ENCODE measurements at regions not wholly inside any gene's neighbourhood (a gene's known extent, or its start where the extent isn't known, plus 50 kb on each side); places are given as distances from the start of the nearest gene placed in this dataset.

GRCh38 chr12:40172879-40173278 lies 51.9 kb upstream of the LRRK2 start:
- TF ChIP-seq FOSL2 (IDR thresholded peaks at IDR 0.05), result no peak
- TF ChIP-seq FOSL2 (CRISPR knock-in tag; IDR thresholded peaks at IDR 0.05), result no peak
- TF ChIP-seq RARB (CRISPR knock-in tag; IDR thresholded peaks at IDR 0.05), result no peak
- no peak for TF ChIP-seq GATA3 (IDR thresholded peaks at IDR 0.05; ENCODE audit: borderline replicate concordance)
- TF ChIP-seq BHLHE40 (IDR thresholded peaks at IDR 0.05; ENCODE audit: low read depth, low read length), result no peak
- no peak for TF ChIP-seq CTCF (IDR thresholded peaks at IDR 0.05)
- TF ChIP-seq, protein P1, sequence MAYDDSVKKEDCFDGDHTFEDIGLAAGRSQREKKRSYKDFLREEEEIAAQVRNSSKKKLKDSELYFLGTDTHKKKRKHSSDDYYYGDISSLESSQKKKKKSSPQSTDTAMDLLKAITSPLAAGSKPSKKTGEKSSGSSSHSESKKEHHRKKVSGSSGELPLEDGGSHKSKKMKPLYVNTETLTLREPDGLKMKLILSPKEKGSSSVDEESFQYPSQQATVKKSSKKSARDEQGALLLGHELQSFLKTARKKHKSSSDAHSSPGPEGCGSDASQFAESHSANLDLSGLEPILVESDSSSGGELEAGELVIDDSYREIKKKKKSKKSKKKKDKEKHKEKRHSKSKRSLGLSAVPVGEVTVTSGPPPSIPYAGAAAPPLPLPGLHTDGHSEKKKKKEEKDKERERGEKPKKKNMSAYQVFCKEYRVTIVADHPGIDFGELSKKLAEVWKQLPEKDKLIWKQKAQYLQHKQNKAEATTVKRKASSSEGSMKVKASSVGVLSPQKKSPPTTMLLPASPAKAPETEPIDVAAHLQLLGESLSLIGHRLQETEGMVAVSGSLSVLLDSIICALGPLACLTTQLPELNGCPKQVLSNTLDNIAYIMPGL (CRISPR knock-in tag; IDR thresholded peaks at IDR 0.05; ENCODE audit: borderline replicate concordance), result no peak
- TF ChIP-seq SMC3 (IDR thresholded peaks at IDR 0.05), result no peak
- no peak for TF ChIP-seq POLR2A (IDR thresholded peaks at IDR 0.05; ENCODE audit: low read length)
- no peak for TF ChIP-seq MAFK (IDR thresholded peaks at IDR 0.05; ENCODE audit: partially characterized antibody)
- TF ChIP-seq NR3C1 (IDR thresholded peaks at IDR 0.05), result no peak
- no peak for TF ChIP-seq NFE2L2 (conservative IDR thresholded peaks at IDR 0.05; ENCODE audit: low read length)
- TF ChIP-seq JUN (IDR thresholded peaks at IDR 0.05), result no peak
- TF ChIP-seq PHF8 (IDR thresholded peaks at IDR 0.05; ENCODE audit: borderline replicate concordance, low read depth), result no peak
- no peak for TF ChIP-seq CHD2 (IDR thresholded peaks at IDR 0.05; ENCODE audit: low read length, partially characterized antibody)
